ENCODE measurements at regions not wholly inside any gene's neighbourhood (a gene's known extent, or its start where the extent isn't known, plus 50 kb on each side); places are given as distances from the start of the nearest gene placed in this dataset.

DNA sequence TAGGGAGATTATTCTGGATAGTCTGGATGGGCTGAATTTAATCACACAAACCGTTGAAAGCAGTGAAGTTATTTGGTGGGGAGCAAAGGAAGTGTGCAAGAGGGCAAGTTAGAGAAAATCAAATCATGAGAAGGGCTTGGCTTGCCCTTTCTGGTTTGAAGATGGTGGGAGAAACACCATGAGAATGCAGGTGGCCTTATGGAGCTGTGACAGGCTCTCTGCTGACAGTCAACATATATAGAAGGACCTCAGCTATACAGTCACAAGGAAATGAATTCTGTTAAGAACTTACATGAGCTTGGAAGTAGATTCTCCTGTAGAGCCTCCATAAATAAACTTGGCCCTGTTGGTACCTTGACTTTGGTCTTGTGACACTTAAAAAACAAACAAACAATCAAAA is 72.3 kb downstream of the GMNC start:
- Mint-ChIP-seq H3K36me3 (ENCODE audit: insufficient read depth, unreplicated experiment) (no peaks in the 10 kb centered on the region), H3K9me3 (ENCODE audit: unreplicated experiment) (no peaks in the 10 kb centered on the region), H3K27me3 (ENCODE audit: insufficient read depth, unreplicated experiment) (no peaks in the 10 kb centered on the region), H3K4me3 (ENCODE audit: unreplicated experiment) (no peak overlapping the region), H3K27ac (ENCODE audit: low read depth, unreplicated experiment) (peak overlapping the region; percentile 62), H3K4me1 (ENCODE audit: insufficient read depth, unreplicated experiment) (peaks cover 5% of the 10 kb centered on the region)
- intact Hi-C loops (cut with micrococcal nuclease): no loop called here
- no peak for DNase-seq (ENCODE audit: unreplicated experiment)
- POLR2A ChIA-PET: no interaction called here
- no TSS peak for BruUV-seq (replicated peaks)
- TF ChIP-seq, protein P1, sequence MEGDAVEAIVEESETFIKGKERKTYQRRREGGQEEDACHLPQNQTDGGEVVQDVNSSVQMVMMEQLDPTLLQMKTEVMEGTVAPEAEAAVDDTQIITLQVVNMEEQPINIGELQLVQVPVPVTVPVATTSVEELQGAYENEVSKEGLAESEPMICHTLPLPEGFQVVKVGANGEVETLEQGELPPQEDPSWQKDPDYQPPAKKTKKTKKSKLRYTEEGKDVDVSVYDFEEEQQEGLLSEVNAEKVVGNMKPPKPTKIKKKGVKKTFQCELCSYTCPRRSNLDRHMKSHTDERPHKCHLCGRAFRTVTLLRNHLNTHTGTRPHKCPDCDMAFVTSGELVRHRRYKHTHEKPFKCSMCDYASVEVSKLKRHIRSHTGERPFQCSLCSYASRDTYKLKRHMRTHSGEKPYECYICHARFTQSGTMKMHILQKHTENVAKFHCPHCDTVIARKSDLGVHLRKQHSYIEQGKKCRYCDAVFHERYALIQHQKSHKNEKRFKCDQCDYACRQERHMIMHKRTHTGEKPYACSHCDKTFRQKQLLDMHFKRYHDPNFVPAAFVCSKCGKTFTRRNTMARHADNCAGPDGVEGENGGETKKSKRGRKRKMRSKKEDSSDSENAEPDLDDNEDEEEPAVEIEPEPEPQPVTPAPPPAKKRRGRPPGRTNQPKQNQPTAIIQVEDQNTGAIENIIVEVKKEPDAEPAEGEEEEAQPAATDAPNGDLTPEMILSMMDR (IDR thresholded peaks at IDR 0.05; ENCODE audit: unreplicated experiment): no peak
- CTCF ChIA-PET: interaction anchor here (0.5 to 1.4 kb wide), 2 partner anchors 90 to 262 kb away, joined by 3 to 5 read pairs; no protein-coding TSS in a partner anchor

GRCh38 chr3:190786898-190787297 is 75.6 kb downstream of the GMNC start:
- no peaks in the 10 kb centered on the region for H3K9me3 Mint-ChIP-seq (ENCODE audit: unreplicated experiment)
- TF ChIP-seq, protein P1 (IDR thresholded peaks at IDR 0.05; ENCODE audit: unreplicated experiment): no peak
- no peak overlapping the region for H3K4me3 Mint-ChIP-seq (ENCODE audit: unreplicated experiment)
- peak; percentile 7 for DNase-seq (ENCODE audit: unreplicated experiment)
- ChIA-PET CTCF (no interaction called here), POLR2A (no interaction called here)
- intact Hi-C loops (cut with micrococcal nuclease): no loop called here
- no peaks in the 10 kb centered on the region for H3K36me3 Mint-ChIP-seq (ENCODE audit: insufficient read depth, unreplicated experiment)
- H3K27me3 Mint-ChIP-seq (ENCODE audit: insufficient read depth, unreplicated experiment): no peaks in the 10 kb centered on the region
- BruUV-seq (replicated peaks): no TSS peak
- H3K4me1 Mint-ChIP-seq (ENCODE audit: insufficient read depth, unreplicated experiment): peaks cover 5% of the 10 kb centered on the region
- H3K27ac Mint-ChIP-seq (ENCODE audit: low read depth, unreplicated experiment): no peak overlapping the region

- ChIA-PET CTCF (interaction anchor here (0.6 kb wide), 1 partner anchor 69 kb away, joined by 5 read pairs; no protein-coding TSS in a partner anchor), POLR2A (no interaction called here)
- Mint-ChIP-seq H3K27me3 (ENCODE audit: insufficient read depth, unreplicated experiment) (no peaks in the 10 kb centered on the region), H3K27ac (ENCODE audit: low read depth, unreplicated experiment) (no peak overlapping the region), H3K4me3 (ENCODE audit: unreplicated experiment) (no peak overlapping the region), H3K4me1 (ENCODE audit: insufficient read depth, unreplicated experiment) (peaks cover 5% of the 10 kb centered on the region), H3K36me3 (ENCODE audit: insufficient read depth, unreplicated experiment) (no peaks in the 10 kb centered on the region), H3K9me3 (ENCODE audit: unreplicated experiment) (no peaks in the 10 kb centered on the region)
- TF ChIP-seq, protein P1 (IDR thresholded peaks at IDR 0.05; ENCODE audit: unreplicated experiment): no peak
- intact Hi-C loops (cut with micrococcal nuclease): no loop called here
- DNase-seq (ENCODE audit: unreplicated experiment): no peak
- no TSS peak for BruUV-seq (replicated peaks)
Observed at GRCh38 chr3:190785047-190785446, 77.4 kb downstream of the GMNC start.

- POLR2A ChIA-PET: no interaction called here
- no peaks in the 10 kb centered on the region for H3K9me3 Mint-ChIP-seq (ENCODE audit: unreplicated experiment)
- intact Hi-C loops (cut with micrococcal nuclease): no loop called here
- TF ChIP-seq, protein P1 (IDR thresholded peaks at IDR 0.05; ENCODE audit: unreplicated experiment): no peak
- BruUV-seq (replicated peaks): no TSS peak
- no peak overlapping the region for H3K27ac Mint-ChIP-seq (ENCODE audit: low read depth, unreplicated experiment)
- H3K27me3 Mint-ChIP-seq (ENCODE audit: insufficient read depth, unreplicated experiment): no peaks in the 10 kb centered on the region
- no peak overlapping the region for H3K4me3 Mint-ChIP-seq (ENCODE audit: unreplicated experiment)
- H3K4me1 Mint-ChIP-seq (ENCODE audit: insufficient read depth, unreplicated experiment): no peaks in the 10 kb centered on the region
- no peaks in the 10 kb centered on the region for H3K36me3 Mint-ChIP-seq (ENCODE audit: insufficient read depth, unreplicated experiment)
- CTCF ChIA-PET: interaction anchor here (0.5 kb wide), 1 partner anchor 85 kb away, joined by 6 read pairs; no protein-coding TSS in a partner anchor
- DNase-seq (ENCODE audit: unreplicated experiment): no peak
Observed at GRCh38 chr3:190780524-190780923, 82.0 kb downstream of the GMNC start.

Measured in MCF 10A (cell line).